GM23338 (cell line): ENCODE measurements at regions not wholly inside any gene's neighbourhood (a gene's known extent, or its start where the extent isn't known, plus 50 kb on each side); places are given as distances from the start of the nearest gene placed in this dataset.
"Not testable (repeated sequence)": the region's sequence is repeated elsewhere in the genome, so short reads cannot be mapped to it uniquely, and the experiment has no call there.

ENCODE experiments used
- ATAC-seq: fragments of 200-7000 bp; cut with Tn5 transposase; 3 replicates; pipeline ENCODE4 v1.9.1; 2020
- DNase-seq: peaks from one replicate; pipeline ENCODE4 v3.0.0-alpha.2; 2015; ENCODE audit warnings: low spot score
- H2AFZ ChIP-seq: fragments of 200-600 bp; sonication (generic); 2 replicates; pipeline ENCODE4 v1.8.0; 2016; ENCODE audit warnings: antibody characterized with exemption, mild to moderate bottlenecking, moderate library complexity
- H3F3A ChIP-seq: fragments of 200-600 bp; sonication (generic); replicated peaks from 2 replicates; pipeline ENCODE4 v1.8.0; 2017; ENCODE audit warnings: antibody characterized with exemption, mixed run types, low read depth
- H3K27ac ChIP-seq: fragments of 200-600 bp; sonication (generic); 2 replicates; pipeline ENCODE4 v1.6.1; 2016; ENCODE audit warnings: low read depth
- H3K27me3 ChIP-seq: fragments of 200-600 bp; sonication (generic); 2 replicates; pipeline ENCODE4 v1.8.0; 2016; ENCODE audit warnings: mild to moderate bottlenecking, mixed run types, moderate library complexity; ENCODE audit not compliant: insufficient read depth
- H3K36me3 ChIP-seq: fragments of 200-600 bp; sonication (generic); 2 replicates; pipeline ENCODE4 v1.8.0; 2016; ENCODE audit warnings: mild to moderate bottlenecking; ENCODE audit not compliant: insufficient read depth
- H3K4me1 ChIP-seq: fragments of 200-600 bp; sonication (generic); 2 replicates; pipeline ENCODE4 v1.8.0; 2016; ENCODE audit warnings: mild to moderate bottlenecking, moderate library complexity; ENCODE audit not compliant: insufficient read depth
- H3K4me2 ChIP-seq: fragments of 200-600 bp; sonication (generic); 2 replicates; pipeline ENCODE4 v1.7.1; 2017; ENCODE audit warnings: mixed run types
- H3K4me3 ChIP-seq: fragments of 200-600 bp; sonication (generic); 2 replicates; pipeline ENCODE4 v1.6.1; 2016; ENCODE audit warnings: mixed run types
- H3K79me2 ChIP-seq: fragments of 200-600 bp; sonication (generic); replicated peaks from 2 replicates; pipeline ENCODE4 v1.8.0; 2017; ENCODE audit warnings: mild to moderate bottlenecking; ENCODE audit not compliant: insufficient read depth
- H3K9me2 ChIP-seq: fragments of 200-600 bp; sonication (generic); 2 replicates; pipeline ENCODE4 v1.8.0; 2017; ENCODE audit not compliant: insufficient read depth
- H4K20me1 ChIP-seq: fragments of 200-600 bp; sonication (generic); replicated peaks from 2 replicates; pipeline ENCODE4 v1.8.0; 2017; ENCODE audit warnings: mild to moderate bottlenecking; ENCODE audit not compliant: insufficient read depth
- H3K27ac Mint-ChIP-seq: 2 replicates; pipeline ENCODE4 v1.8.0; 2020; ENCODE audit warnings: inconsistent platforms, mild to moderate bottlenecking, moderate library complexity, mixed read lengths
- H3K27me3 Mint-ChIP-seq: 3 replicates; pipeline ENCODE4 v1.8.0; 2022; ENCODE audit warnings: low read depth, mild to moderate bottlenecking, moderate library complexity, mixed read lengths, inconsistent platforms; ENCODE audit not compliant: insufficient read depth, poor library complexity
- H3K36me3 Mint-ChIP-seq: 3 replicates; pipeline ENCODE4 v1.8.0; 2021; ENCODE audit warnings: low read depth, mild to moderate bottlenecking, inconsistent platforms, moderate library complexity, mixed read lengths
- H3K4me1 Mint-ChIP-seq: 3 replicates; pipeline ENCODE4 v1.8.0; 2020; ENCODE audit warnings: mild to moderate bottlenecking, inconsistent platforms, mixed read lengths
- H3K4me3 Mint-ChIP-seq: 3 replicates; pipeline ENCODE4 v1.8.0; 2021; ENCODE audit warnings: moderate library complexity, mild to moderate bottlenecking, inconsistent platforms, mixed read lengths
- H3K9me3 Mint-ChIP-seq: 3 replicates; pipeline ENCODE4 v1.8.0; 2020; ENCODE audit warnings: moderate library complexity, mild to moderate bottlenecking, inconsistent platforms, mixed read lengths
- CREB1 ChIP-seq: fragments of 250-450 bp; sonication (Bioruptor Pico); IDR thresholded peaks from 2 replicates; pipeline ENCODE4 v1.5.0; 2020; ENCODE audit warnings: low read depth, mild to moderate bottlenecking, moderate library complexity
- JUNB ChIP-seq: IDR thresholded peaks from one replicate; pipeline ENCODE4 v1.6.1; 2016; ENCODE audit warnings: antibody characterized with exemption; ENCODE audit not compliant: unreplicated experiment
- ZNF331 ChIP-seq: fragments of 250-450 bp; sonication (Bioruptor Pico); IDR thresholded peaks from 2 replicates; pipeline ENCODE4 v1.5.0; 2020; ENCODE audit warnings: low read depth, mild to moderate bottlenecking, moderate library complexity
- TF ChIP-seq, protein P1 (sequence below): IDR thresholded peaks from 2 replicates; pipeline ENCODE4 v1.6.1; 2016; ENCODE audit warnings: antibody characterized with exemption
- TF ChIP-seq, protein P2 (sequence below), 2 experiments: fragments of 200-600 bp in 1 of 2; sonication (generic) in 1 of 2; conservative IDR thresholded peaks; 2 replicates each; pipeline versions ENCODE4 v1.5.1 to v1.6.1; 2016 to 2017; ENCODE audit warnings: antibody characterized with exemption in 2 of 2, low read depth in 2 of 2, mild to moderate bottlenecking in 2 of 2, moderate library complexity in 1 of 2

DNA sequence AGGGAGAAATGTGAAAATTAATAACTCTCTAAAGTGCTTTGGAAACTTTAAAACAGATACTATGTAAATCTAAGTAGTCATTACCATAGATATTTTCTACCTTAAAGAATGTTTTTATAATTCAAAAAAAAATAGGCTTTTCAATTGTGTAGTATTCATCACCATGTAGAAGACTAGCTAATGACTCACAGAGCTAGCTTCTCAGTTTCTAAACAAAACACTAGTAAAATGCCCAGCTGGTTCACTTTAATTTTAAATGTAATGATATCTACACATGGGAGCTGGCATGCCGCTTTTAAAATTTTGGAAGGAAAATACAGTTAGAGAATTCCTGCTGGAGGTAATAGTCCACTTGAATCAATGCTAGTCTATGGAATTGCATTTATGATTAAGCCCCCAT lies 509.8 kb downstream of the CSNK1G3 start (continued):
- TF ChIP-seq, protein P1, sequence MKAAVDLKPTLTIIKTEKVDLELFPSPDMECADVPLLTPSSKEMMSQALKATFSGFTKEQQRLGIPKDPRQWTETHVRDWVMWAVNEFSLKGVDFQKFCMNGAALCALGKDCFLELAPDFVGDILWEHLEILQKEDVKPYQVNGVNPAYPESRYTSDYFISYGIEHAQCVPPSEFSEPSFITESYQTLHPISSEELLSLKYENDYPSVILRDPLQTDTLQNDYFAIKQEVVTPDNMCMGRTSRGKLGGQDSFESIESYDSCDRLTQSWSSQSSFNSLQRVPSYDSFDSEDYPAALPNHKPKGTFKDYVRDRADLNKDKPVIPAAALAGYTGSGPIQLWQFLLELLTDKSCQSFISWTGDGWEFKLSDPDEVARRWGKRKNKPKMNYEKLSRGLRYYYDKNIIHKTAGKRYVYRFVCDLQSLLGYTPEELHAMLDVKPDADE: no peak
- no peak for TF ChIP-seq CREB1 (CRISPR knock-in tag)
- TF ChIP-seq JUNB: no peak

DNA sequence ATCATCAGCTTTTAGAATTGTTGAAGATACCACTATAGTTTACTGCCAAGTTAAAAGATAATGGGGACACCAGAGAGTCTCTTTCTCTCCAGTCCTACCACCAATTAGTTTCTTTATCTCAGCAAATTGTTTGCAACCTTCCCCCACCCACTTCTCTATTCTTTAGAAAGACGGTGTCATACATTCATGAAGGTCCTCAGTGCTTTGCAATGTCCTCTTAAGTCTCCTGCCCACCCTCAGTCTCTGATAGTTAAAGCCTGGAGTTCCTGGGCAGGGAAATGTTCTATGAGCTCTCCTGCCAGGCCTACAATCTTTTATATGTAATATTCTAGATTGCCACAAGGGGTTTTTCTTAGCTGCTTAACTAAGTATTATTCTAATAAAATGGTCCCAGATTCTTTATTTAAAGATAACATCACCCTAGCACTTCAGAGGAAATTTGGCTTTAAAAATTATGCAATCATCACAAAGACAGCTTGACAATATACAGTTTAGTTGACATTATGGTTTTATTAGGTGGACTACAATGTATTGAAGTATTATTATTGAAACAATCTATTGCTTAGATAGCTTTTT lies 509.2 kb downstream of the CSNK1G3 start:
- H3K9me3 Mint-ChIP-seq: peaks cover 19% of the 10 kb centered on the region
- ATAC-seq: no peak

DNA sequence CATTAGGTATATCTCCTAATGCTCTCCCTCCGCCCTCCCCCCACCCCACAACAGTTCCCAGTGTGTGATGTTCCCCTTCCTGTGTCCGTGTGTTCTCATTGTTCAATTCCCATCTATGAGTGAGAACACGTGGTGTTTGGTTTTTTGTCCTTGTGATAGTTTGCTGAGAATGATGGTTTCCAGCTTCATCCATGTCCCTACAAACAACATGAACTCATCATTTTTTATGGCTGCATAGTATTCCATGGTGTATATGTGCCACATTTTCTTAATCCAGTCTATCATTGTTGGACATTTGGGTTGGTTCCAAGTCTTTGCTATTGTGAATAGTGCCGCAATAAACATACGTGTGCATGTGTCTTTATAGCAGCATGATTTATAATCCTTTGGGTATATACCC lies 505.3 kb downstream of the CSNK1G3 start:
- H3K4me3 ChIP-seq, H3K9me2 ChIP-seq, H2AFZ ChIP-seq, H3K79me2 ChIP-seq, ATAC-seq, H3K27me3 ChIP-seq, H3K27me3 Mint-ChIP-seq, H3K4me1 Mint-ChIP-seq, H3K4me1 ChIP-seq, H3K4me2 ChIP-seq, DNase-seq, H3K27ac ChIP-seq, H4K20me1 ChIP-seq, H3K4me3 Mint-ChIP-seq, H3K27ac Mint-ChIP-seq, H3F3A ChIP-seq, H3K36me3 ChIP-seq: not testable (repeated sequence)
- Mint-ChIP-seq H3K36me3 (peaks cover 15% of the 10 kb centered on the region), H3K9me3 (peaks cover 19% of the 10 kb centered on the region)

More for the DNA sequence above, 509.2 kb downstream of the CSNK1G3 start:
- H2AFZ ChIP-seq: no peak overlapping the region
- Mint-ChIP-seq H3K27me3 (peaks cover 5% of the 10 kb centered on the region), H3K27ac (no peak overlapping the region), H3K36me3 (peaks cover 15% of the 10 kb centered on the region), H3K4me3 (no peak overlapping the region), H3K4me1 (peaks cover 17% of the 10 kb centered on the region)
- no peak for TF ChIP-seq ZNF331 (CRISPR knock-in tag)
- TF ChIP-seq, protein P2, sequence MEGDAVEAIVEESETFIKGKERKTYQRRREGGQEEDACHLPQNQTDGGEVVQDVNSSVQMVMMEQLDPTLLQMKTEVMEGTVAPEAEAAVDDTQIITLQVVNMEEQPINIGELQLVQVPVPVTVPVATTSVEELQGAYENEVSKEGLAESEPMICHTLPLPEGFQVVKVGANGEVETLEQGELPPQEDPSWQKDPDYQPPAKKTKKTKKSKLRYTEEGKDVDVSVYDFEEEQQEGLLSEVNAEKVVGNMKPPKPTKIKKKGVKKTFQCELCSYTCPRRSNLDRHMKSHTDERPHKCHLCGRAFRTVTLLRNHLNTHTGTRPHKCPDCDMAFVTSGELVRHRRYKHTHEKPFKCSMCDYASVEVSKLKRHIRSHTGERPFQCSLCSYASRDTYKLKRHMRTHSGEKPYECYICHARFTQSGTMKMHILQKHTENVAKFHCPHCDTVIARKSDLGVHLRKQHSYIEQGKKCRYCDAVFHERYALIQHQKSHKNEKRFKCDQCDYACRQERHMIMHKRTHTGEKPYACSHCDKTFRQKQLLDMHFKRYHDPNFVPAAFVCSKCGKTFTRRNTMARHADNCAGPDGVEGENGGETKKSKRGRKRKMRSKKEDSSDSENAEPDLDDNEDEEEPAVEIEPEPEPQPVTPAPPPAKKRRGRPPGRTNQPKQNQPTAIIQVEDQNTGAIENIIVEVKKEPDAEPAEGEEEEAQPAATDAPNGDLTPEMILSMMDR (conservative IDR thresholded peaks at IDR 0.05; ENCODE audit: low read depth in 2 of 2): peak in 1 of 2 experiments; percentile 37; a peak in 1 of 4 replicates
- H3K9me2 ChIP-seq: no peaks in the 10 kb centered on the region
- peaks cover 17% of the 10 kb centered on the region; the same call in 1 of the 2 replicates for H3K4me1 ChIP-seq
- H3K79me2 ChIP-seq: no peaks in the 10 kb centered on the region
- H3K4me2 ChIP-seq: no peak overlapping the region
- H3K36me3 ChIP-seq: no peaks in the 10 kb centered on the region
- no peak overlapping the region for H3K27ac ChIP-seq
- H3K4me3 ChIP-seq: no peak overlapping the region
- H3K27me3 ChIP-seq: no peaks in the 10 kb centered on the region
- DNase-seq: peak; percentile 31
- no peaks in the 10 kb centered on the region for H3F3A ChIP-seq
- no peaks in the 10 kb centered on the region for H4K20me1 ChIP-seq
